HEK293T (cell line): ENCODE measurements at regions not wholly inside any gene's neighbourhood (a gene's known extent, or its start where the extent isn't known, plus 50 kb on each side); places are given as distances from the start of the nearest gene placed in this dataset.

Experiments used
- ARNT ChIP-seq: fragments of 450-650 bp; IDR thresholded peaks from 2 replicates; pipeline ENCODE4 v1.6.1; 2017; ENCODE audit warnings: mild to moderate bottlenecking
- FOXM1 ChIP-seq: fragments of 450-650 bp; IDR thresholded peaks from 2 replicates; pipeline ENCODE4 v1.6.1; 2017; ENCODE audit warnings: mild to moderate bottlenecking, borderline replicate concordance
- NFRKB ChIP-seq: fragments of 450-650 bp; IDR thresholded peaks from 2 replicates; pipeline ENCODE4 v1.6.1; 2016; ENCODE audit warnings: mild to moderate bottlenecking, moderate library complexity
- SUZ12 ChIP-seq: fragments of 450-650 bp; IDR thresholded peaks from 2 replicates; pipeline ENCODE4 v1.6.1; 2016; ENCODE audit warnings: mild to moderate bottlenecking

DNA sequence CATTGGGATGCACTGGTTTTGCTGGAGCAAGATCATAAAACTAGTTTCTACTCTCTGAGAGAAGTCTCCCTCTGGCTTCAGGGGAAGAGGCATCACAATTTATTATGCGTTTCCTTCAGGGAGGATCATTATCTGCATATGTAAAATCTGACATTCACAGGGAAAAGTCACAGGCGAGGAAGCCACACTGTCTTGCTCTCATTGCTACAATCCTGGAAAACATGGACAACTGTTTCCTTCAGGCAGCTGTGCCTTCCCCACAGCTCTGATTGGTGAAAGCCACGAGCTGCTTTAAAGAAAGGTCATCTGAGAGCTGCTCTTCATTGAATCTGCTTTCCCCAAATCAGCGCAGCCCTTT is 397.8 kb downstream of the MED10 start:
- TF ChIP-seq NFRKB (no peak), ARNT (no peak), SUZ12 (no peak), FOXM1 (no peak)
